Natural killer cell (primary cell): ENCODE measurements at regions not wholly inside any gene's neighbourhood (a gene's known extent, or its start where the extent isn't known, plus 50 kb on each side); places are given as distances from the start of the nearest gene placed in this dataset.

Experiments
- ATAC-seq, 3 donors: fragments of 150-1000 bp in 2 of 3; fragments of 200-7000 bp in 1 of 3; cut with Tn5 transposase; 1 replicate in 1 of 3; 2 replicates in 2 of 3; pipeline ENCODE4 v1.10.0; 2021; ENCODE audit warnings: mild to moderate bottlenecking in 2 of 3, moderate library complexity in 2 of 3
- DNase-seq, 2 donors: peaks; one replicate each; pipeline versions ENCODE4 v3.0.0 to v3.0.0-alpha.2; 2013 to 2021; ENCODE audit warnings: mixed read lengths in 1 of 2
- H3K27ac ChIP-seq: one replicate; pipeline ENCODE4 v1.5.1; 2013; ENCODE audit warnings: mild to moderate bottlenecking, low read length
- H3K27me3 ChIP-seq: one replicate; pipeline ENCODE4 v1.6.1; 2013; ENCODE audit warnings: low read length; ENCODE audit not compliant: control insufficient read depth, insufficient read depth
- H3K36me3 ChIP-seq: one replicate; pipeline ENCODE4 v1.6.1; 2013; ENCODE audit warnings: low read length; ENCODE audit not compliant: control insufficient read depth, insufficient read depth
- H3K4me1 ChIP-seq: one replicate; pipeline ENCODE4 v1.6.1; 2013; ENCODE audit warnings: low read length; ENCODE audit not compliant: control insufficient read depth, insufficient read depth
- H3K4me3 ChIP-seq: one replicate; pipeline ENCODE4 v1.5.1; 2013; ENCODE audit warnings: low read length
- H3K9me3 ChIP-seq: one replicate; pipeline ENCODE4 v1.6.1; 2013; ENCODE audit warnings: low read length; ENCODE audit not compliant: control insufficient read depth, insufficient read depth
- H3K27ac Mint-ChIP-seq, 2 donors: one replicate each; pipeline ENCODE4 v1.8.0; 2022; ENCODE audit warnings: mild to moderate bottlenecking in 2 of 2, mixed read lengths in 2 of 2, moderate library complexity in 1 of 2
- H3K27me3 Mint-ChIP-seq, 2 donors: one replicate each; pipeline ENCODE4 v1.8.0; 2022; ENCODE audit warnings: low read depth in 2 of 2, mixed read lengths in 2 of 2
- H3K36me3 Mint-ChIP-seq: one replicate; pipeline ENCODE4 v1.8.0; 2022; ENCODE audit warnings: mixed read lengths
- H3K4me1 Mint-ChIP-seq, 2 donors: one replicate each; pipeline ENCODE4 v1.8.0; 2022; ENCODE audit warnings: mixed read lengths in 2 of 2
- H3K4me3 Mint-ChIP-seq: one replicate; pipeline ENCODE4 v1.8.0; 2022; ENCODE audit warnings: mild to moderate bottlenecking, moderate library complexity, mixed read lengths
- H3K9me3 Mint-ChIP-seq, 2 donors: one replicate each; pipeline ENCODE4 v1.8.0; 2022; ENCODE audit warnings: mixed read lengths in 2 of 2
- CTCF ChIP-seq: fragments of 200-600 bp; IDR thresholded peaks from one replicate; pipeline ENCODE4 v1.8.0; 2022; ENCODE audit warnings: antibody characterized with exemption
- WGBS: methylation state at CpG from one replicate; pipeline ENCODE4 v1.1.7; 2013; ENCODE audit warnings: missing lambda C conversion rate; ENCODE audit not compliant: insufficient coverage; 5-methylcytosine and 5-hydroxymethylcytosine counted together
- intact Hi-C: fragments of 100-400 bp; cut with micrococcal nuclease; formaldehyde crosslinking; loops from one replicate; pipeline ENCODE4 v1.14.2; 2022

GRCh38 chr10:121252756-121253155, 345.5 kb downstream of the FGFR2 start:
- Histone ChIP-seq H3K27ac (no peak overlapping the region), H3K4me1 (no peaks in the 10 kb centered on the region), H3K9me3 (no peaks in the 10 kb centered on the region), H3K36me3 (no peaks in the 10 kb centered on the region), H3K27me3 (no peaks in the 10 kb centered on the region), H3K4me3 (no peak overlapping the region)
- Mint-ChIP-seq H3K36me3 (no peaks in the 10 kb centered on the region), H3K27me3 (peaks cover 0 to 3% of the 10 kb centered on the region in 2 donors), H3K9me3 (no peaks in the 10 kb centered on the region), H3K4me3 (no peak overlapping the region), H3K27ac (no peak overlapping the region), H3K4me1 (no peaks in the 10 kb centered on the region)
- no peak for DNase-seq
- TF ChIP-seq CTCF = no peak
- ATAC-seq = no peak
- intact Hi-C loops = no loop called here
- 83% methylated on average over 1 of the region's 2 CpGs for WGBS

GRCh38 chr10:121260377-121260776, 337.9 kb downstream of the FGFR2 start:
- H3K36me3 Mint-ChIP-seq = no peaks in the 10 kb centered on the region

GRCh38 chr10:121261665-121262064, 336.6 kb downstream of the FGFR2 start:
- no peaks in the 10 kb centered on the region for H3K9me3 ChIP-seq
- no peak overlapping the region for H3K4me3 Mint-ChIP-seq
- no peaks in the 10 kb centered on the region for H3K27me3 Mint-ChIP-seq
- no peak for ATAC-seq
- no peak overlapping the region for H3K27ac Mint-ChIP-seq
- H3K4me1 Mint-ChIP-seq = no peaks in the 10 kb centered on the region
- no peak overlapping the region for H3K4me3 ChIP-seq
- no peak for DNase-seq
- H3K9me3 Mint-ChIP-seq = no peaks in the 10 kb centered on the region
- H3K36me3 Mint-ChIP-seq = no peaks in the 10 kb centered on the region
- H3K27ac ChIP-seq = no peak overlapping the region
- WGBS = 97% methylated on average over 3 of the region's 3 CpGs
- intact Hi-C loops = no loop called here
- H3K27me3 ChIP-seq = no peaks in the 10 kb centered on the region
- H3K36me3 ChIP-seq = no peaks in the 10 kb centered on the region
- H3K4me1 ChIP-seq = no peaks in the 10 kb centered on the region
- no peak for TF ChIP-seq CTCF

More at GRCh38 chr10:121260377-121260776, 337.9 kb downstream of the FGFR2 start:
- Histone ChIP-seq H3K4me1 (no peaks in the 10 kb centered on the region), H3K27me3 (no peaks in the 10 kb centered on the region), H3K27ac (no peak overlapping the region), H3K4me3 (no peak overlapping the region), H3K36me3 (no peaks in the 10 kb centered on the region), H3K9me3 (no peaks in the 10 kb centered on the region)
- no peak for TF ChIP-seq CTCF
- Mint-ChIP-seq H3K9me3 (no peaks in the 10 kb centered on the region), H3K27me3 (no peaks in the 10 kb centered on the region), H3K27ac (no peak overlapping the region), H3K4me1 (no peaks in the 10 kb centered on the region), H3K4me3 (no peak overlapping the region)
- DNase-seq (no peak), ATAC-seq (no peak)
- 0% methylated on average over 1 of the region's 1 CpG for WGBS
- intact Hi-C loops = no loop called here

GRCh38 chr10:121262774-121263430, 335.3 kb downstream of the FGFR2 start:
- Mint-ChIP-seq H3K27me3 (no peaks in the 10 kb centered on the region), H3K9me3 (no peaks in the 10 kb centered on the region), H3K4me1 (no peaks in the 10 kb centered on the region), H3K27ac (no peak overlapping the region), H3K36me3 (no peaks in the 10 kb centered on the region), H3K4me3 (no peak overlapping the region)
- 59% methylated on average over 10 of the region's 10 CpGs for WGBS
- Histone ChIP-seq H3K4me1 (no peaks in the 10 kb centered on the region), H3K4me3 (no peak overlapping the region), H3K27me3 (no peaks in the 10 kb centered on the region), H3K9me3 (no peaks in the 10 kb centered on the region), H3K27ac (no peak overlapping the region), H3K36me3 (no peaks in the 10 kb centered on the region)
- DNase-seq (no peak), ATAC-seq (no peak)
- TF ChIP-seq CTCF = no peak
- intact Hi-C loops = no loop called here
